NCI-H226 (cell line): ENCODE measurements at regions not wholly inside any gene's neighbourhood (a gene's known extent, or its start where the extent isn't known, plus 50 kb on each side); places are given as distances from the start of the nearest gene placed in this dataset.

ENCODE experiments used
- DNase-seq: peaks from one replicate; pipeline ENCODE4 v3.0.0-alpha.2; 2015

GRCh38 chr2:103285354-103285753 lies 523.5 kb downstream of the TMEM182 start:
- DNase-seq: no peak

- no peak for DNase-seq
These were observed 525.9 kb downstream of the TMEM182 start for GRCh38 chr2:103287746-103288145.

GRCh38 chr2:103288696-103289095 lies 526.9 kb downstream of the TMEM182 start:
- DNase-seq: no peak

GRCh38 chr2:103289105-103289725 lies 527.4 kb downstream of the TMEM182 start:
- peak; percentile 2 for DNase-seq

- DNase-seq: no peak
These were observed 530.7 kb downstream of the TMEM182 start for GRCh38 chr2:103292573-103292972.

- DNase-seq: no peak
These were observed 531.4 kb downstream of the TMEM182 start for GRCh38 chr2:103293067-103293741.

GRCh38 chr2:103293742-103294077 lies 531.9 kb downstream of the TMEM182 start:
- no peak for DNase-seq

GRCh38 chr2:103294420-103294819 lies 532.6 kb downstream of the TMEM182 start:
- DNase-seq: no peak

- no peak for DNase-seq
These were observed 533.8 kb downstream of the TMEM182 start for GRCh38 chr2:103295591-103295990.

- DNase-seq: no peak
These were observed 562.8 kb downstream of the TMEM182 start for GRCh38 chr2:103324671-103325070.

GRCh38 chr2:103327386-103327785 lies 565.6 kb downstream of the TMEM182 start:
- DNase-seq: no peak

- DNase-seq: no peak
These were observed 566.1 kb downstream of the TMEM182 start for GRCh38 chr2:103327966-103328365.

- DNase-seq: no peak
These were observed 573.6 kb downstream of the TMEM182 start for GRCh38 chr2:103335403-103335802.

- no peak for DNase-seq
These were observed 577.0 kb downstream of the TMEM182 start for GRCh38 chr2:103338819-103339218.

GRCh38 chr2:103346780-103347179 lies 584.9 kb downstream of the TMEM182 start:
- DNase-seq: no peak

- no peak for DNase-seq
These were observed 591.9 kb downstream of the TMEM182 start for GRCh38 chr2:103353774-103354173.

- no peak for DNase-seq
These were observed 593.5 kb downstream of the TMEM182 start for GRCh38 chr2:103355287-103355686.

- no peak for DNase-seq
These were observed 599.9 kb downstream of the TMEM182 start for GRCh38 chr2:103361712-103362111.

GRCh38 chr2:103363639-103364038 lies 601.8 kb downstream of the TMEM182 start:
- no peak for DNase-seq

- DNase-seq: no peak
These were observed 602.3 kb downstream of the TMEM182 start for GRCh38 chr2:103364177-103364576.

GRCh38 chr2:103365071-103365470 lies 603.2 kb downstream of the TMEM182 start:
- no peak for DNase-seq

GRCh38 chr2:103367877-103368276 lies 606.0 kb downstream of the TMEM182 start:
- no peak for DNase-seq

GRCh38 chr2:103383541-103383940 lies 621.7 kb downstream of the TMEM182 start:
- no peak for DNase-seq

- no peak for DNase-seq
These were observed 625.0 kb downstream of the TMEM182 start for GRCh38 chr2:103386872-103387271.

GRCh38 chr2:103387888-103388287 lies 626.1 kb downstream of the TMEM182 start:
- no peak for DNase-seq
